NCI-H1694 (cell line): ENCODE measurements at regions not wholly inside any gene's neighbourhood (a gene's known extent, or its start where the extent isn't known, plus 50 kb on each side); places are given as distances from the start of the nearest gene placed in this dataset.

Source experiments
- DNase-seq: peaks from one replicate; lab custom pipeline; 2025; lab: John Stamatoyannopoulos, UW

DNA sequence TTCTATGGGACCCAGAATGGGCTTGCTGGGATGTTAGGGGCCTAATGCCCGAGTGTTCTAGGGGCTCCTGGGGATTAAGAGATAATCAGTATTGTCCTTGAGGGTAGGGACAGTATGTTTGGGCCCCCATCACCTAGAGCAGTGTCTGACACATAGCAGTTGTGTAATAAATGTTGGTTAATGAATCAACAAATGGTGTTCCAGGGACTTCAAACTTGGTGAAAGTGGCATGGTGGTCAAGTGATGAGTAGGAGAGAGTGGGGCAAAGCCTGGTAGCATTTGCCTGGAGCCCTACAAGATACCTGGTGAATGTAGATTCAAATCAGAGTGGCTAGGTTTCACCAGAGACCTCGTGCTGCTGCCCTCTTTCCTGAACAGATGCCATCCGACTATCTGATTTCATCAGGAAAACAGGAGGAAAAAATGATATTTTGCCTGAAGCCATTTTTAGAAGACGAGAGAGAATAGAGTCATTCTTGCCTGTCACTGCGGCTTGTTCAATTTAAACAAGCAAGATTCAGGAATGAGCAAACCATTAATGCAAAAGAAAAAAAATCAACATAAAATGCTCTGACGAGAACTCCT lies 117.3 kb downstream of the RPL22L1 start:
- no peak for DNase-seq

DNA sequence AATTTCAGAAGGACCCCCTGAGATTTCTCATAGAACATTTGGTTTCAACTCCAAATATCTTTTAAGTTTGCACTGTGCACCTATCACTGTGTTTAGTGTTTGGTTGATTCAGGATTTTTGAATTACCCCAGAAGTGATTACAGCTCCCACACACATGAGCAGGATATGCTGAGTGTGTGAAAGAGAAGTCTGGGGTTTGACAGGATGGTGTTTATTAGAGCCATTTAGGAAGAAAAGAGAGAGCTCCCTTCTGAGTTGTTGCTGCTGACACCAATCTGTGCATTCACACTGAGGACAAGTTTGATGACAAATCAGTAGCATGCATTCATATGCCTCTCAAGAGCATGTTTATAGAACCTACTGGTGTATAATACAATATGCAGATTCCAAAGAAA lies 118.1 kb downstream of the RPL22L1 start:
- DNase-seq = no peak

DNA sequence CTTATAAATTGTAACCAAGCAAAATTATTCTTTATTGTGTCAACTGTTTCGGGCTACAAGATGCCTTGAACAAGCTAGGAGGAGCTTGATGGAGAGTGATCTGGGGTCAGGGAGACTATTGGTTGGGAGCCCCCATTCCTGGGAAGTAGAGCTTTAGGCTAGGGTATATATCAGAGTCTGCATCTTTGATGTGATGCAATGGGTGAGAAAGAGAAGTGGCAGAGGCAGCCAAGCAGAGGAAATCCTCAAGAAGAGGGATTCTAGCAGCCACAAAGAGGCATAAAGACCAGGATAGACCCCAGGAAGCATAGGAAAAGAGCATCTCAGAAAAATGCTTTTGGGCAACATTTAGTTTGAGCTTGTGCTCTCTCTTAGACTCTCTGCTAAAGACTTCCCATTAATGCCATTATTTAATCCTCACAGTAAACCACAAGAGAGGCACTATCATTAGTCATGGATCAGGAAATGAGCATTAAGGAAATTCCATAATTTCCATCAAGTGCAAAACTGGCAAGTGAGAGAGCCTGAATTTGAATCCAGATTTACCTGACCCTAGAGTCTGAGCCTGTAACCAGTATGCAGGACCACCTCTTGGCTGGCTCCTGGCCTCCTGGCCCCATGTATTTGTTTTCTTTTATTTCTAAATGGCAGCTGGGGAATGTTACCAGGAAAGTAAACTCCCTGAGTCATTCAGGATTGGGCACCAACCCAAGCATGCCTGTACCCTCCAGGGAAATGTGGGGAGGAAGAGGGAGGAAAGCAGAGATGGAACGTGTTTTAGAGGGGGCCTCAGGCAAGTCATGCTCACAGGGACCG lies 118.7 kb downstream of the RPL22L1 start:
- peak; percentile 24 for DNase-seq

DNA sequence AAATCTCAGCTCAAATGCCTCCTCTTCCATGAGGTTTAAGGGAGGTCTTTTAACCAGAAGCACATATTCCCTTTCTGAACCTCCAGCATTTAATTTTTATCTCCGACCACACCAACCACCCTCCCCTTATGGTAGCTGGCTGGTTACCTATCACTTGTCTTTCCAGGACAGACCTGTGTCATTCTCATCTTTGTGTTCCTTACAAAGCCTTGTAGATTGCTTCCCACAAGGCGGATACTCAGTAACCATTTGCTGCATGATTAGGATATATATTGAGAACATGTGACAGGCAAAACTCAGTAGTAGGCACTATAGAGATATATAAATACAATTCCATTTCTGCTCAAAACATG lies 119.5 kb downstream of the RPL22L1 start:
- DNase-seq = no peak

DNA sequence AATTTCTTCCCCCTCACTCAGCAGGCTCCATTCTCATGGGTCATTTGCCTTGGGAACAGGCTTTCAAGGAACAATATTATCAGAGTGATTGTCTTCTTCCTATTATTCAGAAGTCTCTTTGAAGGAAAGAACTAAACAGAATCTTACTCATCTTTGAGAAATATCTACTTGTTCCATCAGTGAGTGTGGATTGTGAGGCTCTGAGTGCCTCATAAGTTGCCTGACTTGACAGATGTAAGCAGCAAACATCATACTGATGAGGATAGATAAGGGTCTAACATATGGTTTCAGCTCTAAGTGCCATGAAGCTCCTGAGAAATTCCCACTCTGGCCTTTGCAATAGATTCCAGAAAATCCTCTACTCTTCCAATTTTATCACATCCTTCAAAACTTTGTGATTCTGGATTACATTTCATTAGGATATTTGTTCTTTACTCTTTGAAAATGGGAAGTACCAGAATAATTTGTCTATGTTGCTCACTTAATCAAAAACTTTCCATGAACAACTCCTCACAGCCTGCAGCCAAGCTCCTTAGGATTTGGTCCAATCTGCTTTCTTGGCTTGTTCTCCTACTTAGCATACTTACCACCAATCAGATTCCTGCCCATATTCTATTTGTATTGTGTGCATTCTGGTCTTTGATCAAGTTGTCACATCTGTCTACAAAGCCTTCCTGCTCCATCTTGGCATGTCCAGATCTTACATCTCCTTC lies 120.1 kb downstream of the RPL22L1 start:
- DNase-seq = no peak

DNA sequence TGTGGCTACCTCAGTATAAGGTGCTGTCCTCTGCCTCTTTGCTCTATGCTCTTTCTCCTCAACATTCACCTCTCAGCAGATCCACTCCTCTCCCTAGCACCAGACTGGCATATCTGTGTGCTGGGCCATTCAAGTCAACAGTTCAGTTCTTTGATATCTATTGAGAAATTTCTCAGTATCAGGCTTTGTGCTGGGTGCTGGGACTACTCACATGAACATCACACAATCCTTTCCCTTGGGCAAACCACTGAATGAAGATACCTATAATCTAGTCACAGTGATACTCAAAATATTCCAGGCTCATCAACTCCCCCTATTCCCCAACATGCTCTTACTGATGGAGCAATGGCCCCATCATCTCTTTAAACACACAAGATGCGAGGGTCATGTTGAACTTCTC lies 120.8 kb downstream of the RPL22L1 start:
- no peak for DNase-seq

DNA sequence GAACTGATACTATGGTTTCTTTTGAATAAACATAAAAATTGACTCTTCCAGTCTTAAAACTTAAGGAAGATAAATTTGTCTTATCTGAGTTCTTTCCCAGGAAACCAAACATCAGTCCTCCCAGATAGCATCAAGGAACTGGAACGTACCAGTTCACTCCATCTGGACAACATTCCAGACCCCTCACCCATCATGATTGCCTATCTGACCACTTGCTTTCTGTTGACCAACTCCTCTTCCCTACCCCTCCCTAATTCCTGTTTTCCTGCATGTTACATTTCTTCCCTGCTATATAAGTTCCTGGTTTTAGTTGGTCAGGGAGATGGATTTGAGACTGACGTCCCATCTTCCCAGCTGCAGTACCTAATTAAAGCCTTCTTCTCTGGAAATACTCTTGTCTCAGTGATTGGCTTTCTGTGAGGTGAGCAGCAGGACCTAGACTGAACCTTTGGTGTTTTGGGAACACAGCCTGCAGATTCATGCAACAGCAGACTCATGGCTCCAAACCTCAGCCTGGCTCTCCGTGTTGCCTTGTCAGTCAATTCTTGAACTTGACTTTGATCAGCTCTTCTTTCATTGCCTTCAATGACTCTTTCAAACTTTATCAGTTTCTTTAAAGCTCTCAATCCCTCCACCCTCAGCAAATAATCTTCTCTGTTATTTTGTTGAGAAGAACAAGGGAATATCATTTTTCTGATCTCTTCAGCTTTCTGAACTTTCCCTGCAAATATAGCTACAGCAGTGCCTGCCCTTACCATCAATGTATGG lies 123.6 kb downstream of the RPL22L1 start:
- DNase-seq = no peak

DNA sequence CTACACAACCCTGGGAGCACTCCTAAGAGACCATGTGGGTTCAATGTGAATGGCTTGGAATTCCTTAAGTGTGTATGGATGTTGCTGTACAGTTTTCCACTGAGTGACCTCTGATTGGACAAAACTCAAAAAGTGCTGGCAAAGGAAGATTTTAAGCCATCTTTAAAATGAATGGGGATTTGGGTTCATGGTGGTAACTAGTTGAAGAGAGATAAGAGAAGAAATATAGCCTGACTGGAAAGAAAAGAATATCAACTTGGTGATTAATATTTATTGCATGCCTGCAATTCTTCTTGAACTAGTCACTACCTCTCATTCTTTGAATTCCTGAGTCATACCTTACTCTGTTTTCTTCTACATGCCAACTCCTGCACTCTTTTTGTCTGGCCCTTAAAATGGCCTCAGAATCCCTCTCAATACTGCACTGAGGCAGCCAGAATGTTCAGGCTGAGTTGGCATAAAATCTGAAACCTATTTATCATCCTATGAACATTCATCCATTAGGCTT lies 124.7 kb downstream of the RPL22L1 start:
- DNase-seq = no peak

DNA sequence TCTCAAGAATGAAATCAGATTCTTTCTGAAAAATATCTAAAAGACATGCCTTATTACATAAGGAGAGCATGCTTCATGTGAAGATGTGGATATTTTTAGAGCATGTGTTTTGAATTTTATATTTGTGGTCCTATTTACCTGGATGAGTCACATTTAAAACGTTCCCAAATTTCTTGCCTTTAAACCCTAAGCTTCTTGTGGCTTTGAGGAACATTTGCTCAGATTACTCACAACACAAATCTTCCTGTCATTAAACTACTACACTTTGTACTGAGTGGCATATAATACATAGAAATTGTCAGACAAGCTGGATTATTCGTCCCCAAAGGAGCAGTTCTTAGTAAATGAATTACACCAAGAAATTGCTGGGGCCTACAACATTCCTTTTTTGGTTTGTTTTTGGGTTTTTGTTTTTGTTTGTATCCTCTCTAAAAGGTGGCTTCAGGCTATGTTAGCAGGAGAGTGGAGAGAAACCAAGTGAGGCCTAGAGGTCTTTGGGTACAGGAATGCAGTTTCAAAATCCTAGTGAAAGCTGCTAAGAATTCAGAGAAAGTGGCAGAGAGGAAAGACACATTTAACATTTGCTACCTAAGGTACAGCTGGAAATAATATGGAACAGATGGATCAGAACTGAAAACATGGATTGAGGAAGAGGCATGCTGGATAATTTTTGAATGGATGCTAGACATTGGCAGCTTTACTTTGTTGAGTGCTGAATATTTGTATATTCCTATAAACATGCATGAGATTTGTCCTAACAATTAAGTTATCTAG lies 128.1 kb downstream of the RPL22L1 start:
- no peak for DNase-seq

DNA sequence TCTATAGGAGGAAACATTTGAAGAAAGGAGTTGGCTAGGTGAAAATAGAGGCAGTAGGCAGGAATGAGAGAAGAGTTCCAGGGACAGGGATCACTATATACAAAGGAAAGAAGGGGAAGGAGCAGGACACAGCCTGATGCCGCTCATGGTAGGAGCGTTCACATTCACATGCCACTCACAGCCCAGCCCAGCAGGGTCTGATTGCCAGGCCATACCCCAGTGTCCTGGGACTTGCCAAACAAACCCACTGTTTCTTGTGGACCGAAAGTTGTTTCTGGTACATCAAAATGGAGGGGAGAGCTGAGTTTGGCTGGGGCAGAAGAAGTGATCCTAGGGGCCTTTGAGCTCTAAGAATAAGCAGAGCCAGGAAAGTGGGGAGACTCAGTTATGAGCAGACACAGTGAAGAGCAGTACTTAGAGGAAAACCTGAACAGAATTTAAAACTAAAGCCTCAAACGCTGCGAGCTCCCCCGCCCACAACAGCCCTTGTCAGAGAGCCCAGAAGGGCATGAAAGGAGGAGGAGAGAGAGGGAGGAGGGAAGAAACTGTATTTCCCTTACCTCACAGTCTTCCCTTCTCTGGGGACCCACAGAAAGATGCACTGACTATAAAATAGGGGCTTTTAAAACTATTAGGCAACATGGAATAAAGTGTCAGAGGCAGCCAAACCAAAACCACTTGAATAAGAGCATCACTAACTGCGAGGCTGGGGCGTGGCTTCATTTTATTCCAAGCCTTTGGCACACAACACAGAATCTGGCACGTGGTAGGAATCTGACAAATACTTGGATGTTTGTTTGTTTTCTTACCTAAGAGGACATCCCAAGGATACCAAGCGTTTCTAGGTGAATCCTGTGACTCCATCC lies 129.0 kb downstream of the RPL22L1 start:
- no peak for DNase-seq

DNA sequence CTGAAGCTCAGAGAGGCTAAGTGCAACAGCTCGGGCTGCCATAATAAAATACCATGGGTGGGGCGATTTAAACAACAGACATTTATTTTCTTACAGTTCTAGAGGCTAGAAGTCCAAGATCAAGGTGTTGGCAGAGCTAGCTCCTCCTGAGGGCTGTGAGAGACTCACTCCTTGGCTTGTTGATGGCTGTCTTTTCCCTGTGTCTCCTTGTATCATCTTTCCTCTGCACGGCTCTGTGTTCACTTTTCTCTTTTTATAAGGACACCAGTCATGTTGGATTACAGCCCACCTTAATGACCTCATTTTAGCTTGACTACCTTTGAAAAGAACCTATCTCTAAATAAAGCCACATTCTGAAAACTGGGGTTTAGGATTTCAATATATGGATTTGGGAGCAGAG lies 129.7 kb downstream of the RPL22L1 start:
- DNase-seq = no peak

DNA sequence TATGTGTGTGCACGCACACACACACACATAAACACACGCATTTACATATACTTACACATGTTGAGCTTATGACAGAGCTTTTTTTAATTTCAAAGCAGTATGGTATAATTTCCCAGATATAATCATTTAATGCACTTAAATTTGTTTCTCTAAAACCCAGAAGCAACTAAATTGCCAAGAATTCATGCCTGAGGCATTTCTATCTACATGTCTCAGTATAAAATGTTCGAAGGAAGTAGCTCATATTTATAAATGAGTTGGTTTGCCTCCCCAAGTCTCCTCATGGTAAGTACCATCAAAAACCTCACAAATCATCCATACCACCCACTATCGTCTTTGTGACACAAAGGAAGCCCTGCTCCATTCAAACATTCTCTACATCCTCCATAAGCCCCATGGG lies 130.6 kb downstream of the RPL22L1 start:
- no peak for DNase-seq

DNA sequence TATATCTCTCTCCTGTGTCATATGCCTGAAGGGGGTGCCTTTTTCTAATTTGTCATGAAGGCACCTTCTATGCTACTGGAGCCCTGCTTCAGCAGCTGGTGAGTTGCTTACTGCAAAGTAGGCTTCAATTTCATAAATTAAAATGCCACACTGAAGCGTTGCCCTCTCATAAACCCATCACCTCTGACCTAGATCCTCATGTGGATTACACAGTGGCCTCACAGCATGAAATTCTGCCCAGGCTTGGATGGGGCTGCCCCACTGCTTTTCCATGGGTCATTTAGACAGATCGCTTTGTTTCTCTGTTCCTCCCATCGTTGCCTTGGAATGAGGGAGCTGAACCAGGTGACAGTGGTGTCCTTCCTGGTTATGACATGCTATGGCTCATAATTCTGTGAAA lies 131.2 kb downstream of the RPL22L1 start:
- no peak for DNase-seq

DNA sequence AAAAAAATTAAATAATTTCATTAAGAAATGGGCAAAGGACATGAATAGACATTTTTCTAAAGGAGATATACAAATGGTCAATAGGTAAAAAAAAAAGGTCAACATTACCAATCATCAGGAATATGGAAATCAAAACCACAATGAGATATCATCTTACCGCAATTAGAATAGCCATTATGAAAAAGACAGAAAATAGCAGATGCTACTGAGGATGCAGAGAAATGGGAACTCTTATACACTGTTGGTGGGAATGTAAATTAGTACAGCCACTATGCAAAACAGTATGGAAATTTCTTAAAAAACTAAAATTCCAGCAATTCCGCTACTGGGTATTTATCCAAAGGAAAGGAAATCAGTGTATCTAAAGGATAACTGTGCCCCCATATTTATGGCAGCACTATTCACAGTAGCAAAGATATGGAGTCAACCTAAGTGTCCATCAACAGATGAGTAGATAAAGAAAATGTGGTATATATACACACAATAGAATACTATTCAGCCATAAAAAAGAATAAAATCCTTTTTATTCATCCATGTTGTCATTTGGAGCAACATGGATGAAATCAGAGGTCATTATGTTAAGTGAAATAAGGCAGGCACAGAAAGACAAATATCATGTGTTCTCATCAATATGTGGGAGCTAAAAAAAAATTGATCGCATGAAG lies 132.4 kb downstream of the RPL22L1 start:
- no peak for DNase-seq

DNA sequence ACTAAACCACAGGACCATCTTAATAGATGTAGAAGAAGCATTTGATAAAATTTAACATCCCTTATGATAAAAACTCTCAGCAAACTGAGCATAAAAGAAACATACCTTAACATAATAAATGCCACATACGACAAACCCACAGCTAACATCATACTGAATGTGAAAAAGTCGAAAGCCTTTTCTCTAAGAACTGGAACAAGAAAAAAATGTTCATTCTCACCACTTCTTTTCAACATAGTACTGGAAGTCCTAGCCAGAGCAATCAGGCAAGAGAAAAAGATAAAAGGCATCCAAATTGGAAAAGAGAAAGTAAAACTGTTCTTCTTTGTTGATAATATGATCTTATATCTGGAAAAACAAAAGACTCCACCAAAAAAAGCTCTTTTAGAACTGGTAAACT lies 134.2 kb downstream of the RPL22L1 start:
- no peak for DNase-seq

DNA sequence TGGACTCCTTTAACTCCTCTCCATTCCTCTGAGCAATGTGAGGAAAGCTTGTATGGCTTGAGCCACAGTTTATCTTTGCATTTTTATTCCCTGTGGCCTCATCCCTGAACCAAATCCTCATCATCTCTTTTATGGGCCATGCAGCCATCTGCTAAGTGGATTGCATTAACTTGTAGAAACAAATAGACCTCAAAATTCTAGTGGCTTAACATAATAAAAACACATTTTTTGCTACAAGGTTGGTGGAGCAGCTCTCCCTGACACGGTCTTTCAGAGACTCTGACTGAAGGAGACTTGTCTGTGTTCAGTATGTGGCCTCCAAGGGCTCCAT lies 135.3 kb downstream of the RPL22L1 start:
- no peak for DNase-seq

DNA sequence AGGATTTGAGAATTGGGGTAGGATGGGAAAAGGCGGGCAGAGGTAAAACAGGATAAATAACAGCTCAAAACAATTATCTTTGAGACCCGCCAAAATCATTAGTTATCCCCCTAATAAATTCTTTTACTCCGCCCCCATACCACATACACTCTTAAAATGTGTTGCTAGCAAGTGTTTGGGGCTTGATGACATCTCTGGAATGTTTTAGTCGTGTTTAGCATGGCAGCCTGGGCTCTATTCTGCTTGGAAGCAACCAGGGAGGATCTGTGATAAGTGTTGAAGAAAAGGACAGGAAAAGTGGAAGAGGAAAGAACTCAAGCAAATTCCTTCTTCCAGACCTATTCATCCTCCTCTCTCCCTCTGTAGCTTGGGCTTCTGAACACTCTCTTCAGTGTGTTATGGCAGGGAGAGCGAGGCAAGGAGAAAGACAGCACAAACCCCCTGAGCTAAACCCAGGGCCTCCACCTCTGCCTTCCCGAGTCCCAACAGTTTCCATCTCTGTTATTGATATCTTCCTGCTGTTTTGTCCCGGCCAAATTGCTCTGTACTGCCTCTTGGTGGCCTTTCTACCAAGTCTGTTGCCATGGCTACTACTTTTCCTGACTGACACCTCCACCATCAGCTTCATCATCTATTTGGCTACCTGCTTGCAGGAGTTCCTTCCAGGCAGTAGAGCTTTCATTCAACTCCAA lies 135.8 kb downstream of the RPL22L1 start:
- no peak for DNase-seq

DNA sequence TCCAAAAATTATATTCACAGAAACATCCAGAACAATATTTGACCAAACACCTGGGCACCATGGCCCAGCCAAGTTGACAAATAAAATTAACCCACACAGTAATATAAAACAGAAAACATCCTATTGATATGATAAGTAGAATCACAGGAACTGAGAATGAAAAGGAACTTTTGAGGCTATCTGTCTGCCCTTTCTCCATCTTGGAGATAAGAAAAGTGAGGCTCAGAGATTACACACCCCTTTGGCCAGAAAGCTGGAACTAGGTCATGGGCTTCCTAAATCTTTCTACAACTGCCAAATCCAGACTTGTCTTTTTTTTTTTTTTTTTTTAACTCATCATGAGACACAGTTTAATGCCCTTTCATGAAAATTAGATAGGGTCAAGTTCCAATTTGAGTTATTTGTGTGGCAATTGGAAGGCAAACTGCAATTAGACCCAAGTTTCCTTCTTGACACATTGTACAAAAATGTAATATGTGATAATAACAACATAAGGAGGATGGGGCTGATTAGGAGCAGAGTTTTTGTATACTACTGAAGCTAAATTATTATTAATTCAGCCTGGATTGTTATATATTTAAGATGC lies 137.2 kb downstream of the RPL22L1 start:
- no peak for DNase-seq

DNA sequence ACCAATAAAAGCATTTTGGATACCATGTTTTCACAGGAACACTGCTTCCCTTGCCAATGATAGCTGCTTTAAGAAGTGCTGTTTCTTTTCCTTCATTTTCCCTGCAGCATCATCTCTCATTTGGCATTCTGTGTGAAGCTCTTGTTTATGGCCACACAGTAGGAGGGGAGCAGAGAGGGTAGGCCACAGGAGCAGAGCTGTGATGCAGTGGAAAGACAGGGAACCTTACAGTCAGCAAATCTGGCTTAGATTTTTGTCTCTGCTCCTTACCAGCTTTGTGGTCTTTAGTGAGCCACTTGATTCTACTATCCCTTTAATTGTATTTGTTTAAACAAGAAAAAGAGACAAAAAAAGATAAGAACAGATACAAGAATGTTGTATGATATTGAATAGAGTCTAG lies 138.7 kb downstream of the RPL22L1 start:
- DNase-seq = no peak
